ENCODE measurements at regions not wholly inside any gene's neighbourhood (a gene's known extent, or its start where the extent isn't known, plus 50 kb on each side); places are given as distances from the start of the nearest gene placed in this dataset.
"Not testable (repeated sequence)": the region's sequence is repeated elsewhere in the genome, so short reads cannot be mapped to it uniquely, and the experiment has no call there.

DNA sequence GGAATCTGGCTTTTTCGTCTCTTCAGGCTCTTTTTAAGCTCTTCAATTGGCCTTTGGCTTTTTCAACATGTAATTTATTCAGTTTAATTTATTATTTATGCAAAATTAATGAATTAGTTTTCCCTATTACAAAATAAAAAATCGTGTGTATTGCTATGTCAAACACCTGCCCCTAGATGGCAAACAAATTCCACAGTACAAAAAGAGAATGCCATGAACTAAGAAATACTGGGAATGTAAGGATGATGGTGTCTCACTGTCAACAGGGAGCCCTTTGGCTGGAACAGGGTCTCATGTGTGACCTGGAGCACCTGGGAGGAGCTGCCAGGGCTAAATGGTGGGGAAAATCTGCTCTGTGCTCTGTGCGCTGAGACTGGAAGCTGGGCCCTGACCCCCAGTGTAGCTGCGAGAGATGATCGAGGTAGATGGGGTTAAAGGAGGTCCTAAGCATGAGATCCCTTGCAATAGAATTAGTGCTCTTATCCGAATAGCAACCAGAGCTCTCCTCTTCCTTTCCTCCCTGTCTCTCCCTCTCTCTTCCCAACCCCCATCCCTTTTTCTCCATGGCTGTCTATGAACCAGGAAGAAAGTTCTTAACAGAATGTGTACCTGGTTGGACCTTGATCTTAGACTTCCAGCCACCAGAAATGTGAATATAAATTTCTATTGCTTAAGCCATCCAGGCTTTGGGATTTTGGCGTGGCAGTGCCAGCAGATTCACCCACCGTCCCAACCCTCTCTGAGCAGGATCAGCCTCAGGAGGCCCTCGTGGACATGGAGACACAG, 1183.5 kb downstream of the RPIA start:
- DNase-seq (ENCODE audit: low spot score) = not testable (repeated sequence)

DNA sequence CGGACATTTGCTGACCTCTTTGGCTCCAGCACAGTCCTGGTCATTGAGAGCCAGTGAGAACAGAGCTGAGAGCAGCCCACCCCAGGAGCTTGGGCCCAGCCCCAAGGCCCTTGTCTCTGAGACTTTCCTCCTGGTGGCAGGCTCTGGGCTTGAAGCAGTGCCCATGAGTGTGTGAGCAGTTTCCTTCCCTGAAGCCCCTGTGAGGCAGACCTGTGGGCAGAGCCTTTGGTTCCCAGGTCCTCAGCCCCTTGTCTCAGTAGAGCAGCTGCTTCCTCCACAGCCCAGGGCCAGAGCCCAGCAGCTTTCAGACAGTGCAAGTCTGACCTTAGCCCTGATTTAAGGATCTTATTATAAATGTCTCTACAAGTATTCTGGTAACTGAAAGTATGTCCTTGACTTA, 1185.0 kb downstream of the RPIA start:
- not testable (repeated sequence) for DNase-seq (ENCODE audit: low spot score)

DNA sequence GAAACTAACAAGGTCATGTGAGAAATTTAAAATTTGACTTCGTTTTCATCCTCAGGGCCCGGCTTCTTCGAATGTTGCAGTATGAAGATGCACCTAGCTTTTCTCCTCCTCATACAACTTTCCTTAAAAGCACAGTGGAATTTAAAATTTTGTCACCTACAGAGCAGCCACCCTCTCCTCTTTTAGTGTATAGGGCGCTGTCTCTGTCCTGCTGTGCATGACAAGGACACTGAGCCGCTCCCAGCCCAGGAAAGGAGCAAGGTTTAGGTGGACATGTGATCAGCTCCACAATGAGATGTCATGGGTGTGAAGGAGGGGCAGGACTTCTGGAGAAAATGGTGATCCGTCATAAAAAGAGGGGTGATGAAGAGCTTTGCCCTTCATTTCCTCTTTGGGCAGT, 1185.4 kb downstream of the RPIA start:
- DNase-seq (ENCODE audit: low spot score) = not testable (repeated sequence)

DNA sequence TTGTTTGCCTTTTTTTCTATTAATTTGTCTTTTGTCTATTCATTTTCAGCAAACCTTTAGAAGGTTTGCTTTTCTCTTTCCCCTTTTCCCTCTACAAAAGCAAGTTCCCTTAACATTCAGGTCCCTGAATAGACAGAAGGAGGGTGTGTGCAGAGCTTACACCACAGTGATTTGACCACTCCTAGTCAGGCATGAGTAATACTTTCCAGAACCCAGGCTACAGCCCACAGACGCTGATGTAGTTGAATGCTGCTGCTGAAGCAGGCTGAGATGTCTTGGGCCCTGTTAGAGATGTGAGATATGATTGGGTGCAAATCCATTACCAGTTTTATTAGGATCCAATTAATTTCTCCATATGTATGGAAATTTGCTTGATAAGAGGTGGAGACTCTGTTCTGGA, 1191.4 kb downstream of the RPIA start:
- not testable (repeated sequence) for DNase-seq (ENCODE audit: low spot score)

DNA sequence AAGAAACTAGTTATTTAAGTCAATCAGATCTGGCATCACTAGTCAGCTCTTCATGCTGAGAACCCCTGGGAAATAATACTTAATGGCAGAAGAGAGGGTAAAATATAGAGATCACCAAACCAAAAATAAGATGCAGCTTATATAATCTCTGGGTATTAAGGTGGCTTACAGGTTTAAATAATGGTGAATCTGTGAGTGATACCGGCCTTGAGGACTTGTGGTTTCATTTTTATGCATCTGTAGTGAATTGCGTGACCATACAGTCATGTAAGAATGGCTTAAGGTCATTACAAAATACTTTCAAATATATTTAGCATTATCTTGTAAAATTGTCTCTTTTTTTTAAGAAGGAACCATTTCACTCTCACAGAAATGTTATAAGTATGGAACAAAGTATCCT, 1192.2 kb downstream of the RPIA start:
- DNase-seq (ENCODE audit: low spot score) = not testable (repeated sequence)

DNA sequence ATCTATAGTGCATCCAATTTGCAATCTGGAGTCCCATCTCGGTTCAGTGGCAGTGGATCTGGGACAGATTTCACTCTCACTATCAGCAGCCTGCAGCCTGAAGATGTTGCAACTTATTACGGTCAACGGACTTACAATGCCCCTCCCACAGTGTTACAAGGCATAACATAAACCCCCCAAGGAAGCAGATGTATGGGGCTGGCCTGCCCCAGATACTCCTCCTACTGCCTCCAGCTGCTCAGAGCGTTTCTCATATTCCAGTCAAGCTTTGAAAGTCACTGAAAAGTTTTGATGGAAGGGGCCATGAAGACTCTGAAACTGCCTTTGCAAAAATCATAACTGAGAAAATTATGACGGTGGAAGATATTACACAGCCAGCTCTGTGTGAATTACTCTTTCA, 1193.6 kb downstream of the RPIA start:
- not testable (repeated sequence) for DNase-seq (ENCODE audit: low spot score)

DNA sequence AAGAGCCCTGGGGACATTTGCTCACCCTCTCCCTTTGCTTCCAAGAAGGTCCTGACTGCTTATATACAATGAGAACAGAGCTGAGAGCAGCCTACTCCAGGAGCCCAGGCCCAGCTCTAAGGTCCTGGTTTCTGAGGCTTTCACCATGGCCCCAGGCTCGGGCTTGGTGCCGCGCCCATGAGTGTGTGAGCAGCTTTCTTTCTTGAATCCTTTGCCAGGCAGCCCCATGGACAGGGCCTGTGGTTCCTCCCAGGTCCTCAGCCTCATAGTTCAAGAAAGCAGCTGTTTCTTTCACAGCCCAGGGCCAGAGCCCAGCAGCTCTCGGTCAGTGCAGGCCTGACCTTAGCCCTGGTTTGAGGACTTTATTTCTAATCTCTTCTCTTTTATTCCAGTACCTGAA, 1197.2 kb downstream of the RPIA start:
- not testable (repeated sequence) for DNase-seq (ENCODE audit: low spot score)

DNA sequence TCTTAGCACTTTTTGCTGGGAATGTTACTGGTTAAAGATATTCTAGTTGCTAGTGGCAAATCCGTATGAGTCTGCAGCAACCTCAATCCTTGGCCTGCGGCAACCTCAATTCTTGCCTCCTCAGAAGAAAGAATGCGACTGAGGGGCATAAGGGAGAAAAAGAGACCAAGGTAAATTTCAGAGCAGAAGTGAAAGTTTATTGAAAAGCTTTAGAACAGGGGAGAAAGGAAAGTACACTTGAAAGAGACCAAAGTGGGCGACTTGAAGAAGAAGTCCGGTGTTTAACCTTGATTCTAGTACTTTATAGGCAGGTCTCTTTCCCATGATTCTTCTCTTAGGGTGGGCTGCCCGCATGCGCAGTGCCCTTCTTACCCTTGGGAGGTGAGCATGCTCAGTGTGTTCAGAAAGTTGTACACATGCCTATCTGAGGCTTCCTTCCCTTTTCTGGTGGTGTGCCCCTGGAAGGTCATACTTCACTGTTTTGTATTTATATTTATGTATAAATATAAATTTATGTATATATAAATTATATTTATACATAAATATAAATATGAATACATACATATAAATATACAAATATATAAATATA, 1198.8 kb downstream of the RPIA start:
- DNase-seq (ENCODE audit: low spot score) = not testable (repeated sequence)

DNA sequence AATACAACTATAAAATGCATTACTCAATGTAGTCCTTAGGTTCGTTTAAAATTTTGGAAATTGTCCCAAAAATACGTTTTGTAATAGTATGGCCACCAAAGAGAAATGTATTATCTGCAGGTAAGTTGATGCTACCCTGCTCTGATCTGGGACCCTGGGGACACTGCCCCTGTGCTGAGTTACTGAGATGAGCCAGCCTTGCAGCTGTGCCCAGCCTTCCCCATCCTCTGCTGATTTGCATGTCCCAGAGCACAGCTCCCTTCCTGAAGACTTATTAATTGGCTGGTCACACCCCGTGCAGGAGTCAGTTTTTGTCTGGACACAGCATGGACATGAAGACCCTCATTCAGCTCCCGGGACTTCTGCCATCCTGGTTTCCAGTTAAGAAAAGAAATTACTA, 1203.5 kb downstream of the RPIA start:
- DNase-seq (ENCODE audit: low spot score) = not testable (repeated sequence)

DNA sequence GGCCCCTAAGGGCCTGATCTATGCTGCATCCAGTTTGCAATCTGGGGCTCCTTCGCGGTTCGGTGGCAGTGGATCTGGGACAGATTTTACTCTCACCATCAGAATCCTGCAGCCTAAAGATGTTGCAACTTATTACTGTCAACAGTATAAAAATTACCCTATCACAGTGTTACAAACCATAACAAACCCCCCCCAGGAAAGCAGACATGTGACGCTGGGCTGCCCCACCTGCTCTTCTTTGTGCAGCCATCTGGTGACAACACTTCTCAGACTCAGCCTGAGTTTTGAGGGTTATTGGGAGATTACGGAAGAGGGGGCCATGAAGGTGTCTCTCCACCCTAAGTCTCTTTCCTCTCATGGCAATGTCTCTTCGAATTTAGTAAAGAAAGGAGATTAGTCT, 1204.2 kb downstream of the RPIA start:
- DNase-seq (ENCODE audit: low spot score) = not testable (repeated sequence)

DNA sequence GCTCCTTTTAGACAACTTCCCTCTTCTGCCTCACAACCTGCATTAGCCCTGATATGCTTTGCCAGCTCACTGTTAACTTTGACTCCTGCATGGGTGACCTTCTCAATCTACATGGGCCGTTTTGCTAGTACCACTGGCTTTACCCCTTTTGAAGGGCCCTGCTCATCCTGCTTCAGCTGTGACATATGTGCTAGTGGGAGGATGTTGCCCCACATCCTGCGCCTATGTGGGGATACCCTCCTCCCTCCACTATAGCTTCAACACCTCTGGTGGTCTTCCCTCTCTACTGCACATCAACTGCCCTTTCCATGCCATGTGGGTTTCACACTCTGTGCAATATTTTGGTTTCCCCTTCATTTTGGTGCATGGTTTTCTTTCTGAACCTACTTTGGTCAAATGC, 1235.5 kb downstream of the RPIA start:
- DNase-seq (ENCODE audit: low spot score) = not testable (repeated sequence)

DNA sequence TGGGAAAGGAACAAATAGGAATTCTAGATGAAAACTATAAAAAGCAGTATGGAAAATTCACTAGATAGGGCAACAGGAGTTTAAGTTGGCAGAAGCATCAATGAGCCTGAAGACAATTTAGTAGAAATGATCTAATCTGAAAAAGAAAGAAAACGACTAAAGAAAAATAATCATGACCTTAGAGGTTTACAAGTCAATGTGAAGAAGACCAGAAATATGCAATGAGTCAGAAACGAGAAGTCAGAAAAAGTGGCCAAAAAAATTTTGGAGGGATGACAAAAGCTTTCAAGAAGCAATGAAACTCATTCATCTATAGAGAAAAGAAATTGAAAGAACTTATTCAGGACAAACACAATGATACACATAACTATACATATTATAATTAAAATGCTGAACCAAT, 1244.0 kb downstream of the RPIA start:
- not testable (repeated sequence) for DNase-seq (ENCODE audit: low spot score)

DNA sequence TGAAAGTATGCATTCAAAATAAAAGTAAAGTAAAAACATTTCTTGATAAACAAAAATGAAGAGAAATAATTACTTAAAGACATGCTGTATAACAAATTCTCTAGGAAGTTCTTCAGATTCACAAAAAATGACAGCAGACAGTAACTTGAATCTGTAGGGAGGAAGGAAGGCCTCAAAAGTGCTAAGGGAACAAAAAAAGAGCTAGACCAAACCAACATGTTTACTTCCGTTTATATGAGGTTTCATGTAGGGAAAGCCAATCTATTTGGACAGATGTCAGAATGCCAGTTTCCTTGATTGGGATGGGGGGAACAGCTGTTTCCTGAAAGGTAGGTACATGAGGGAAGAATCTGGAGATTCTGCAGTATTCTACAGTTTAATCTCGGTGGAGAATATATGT, 1244.5 kb downstream of the RPIA start:
- not testable (repeated sequence) for DNase-seq (ENCODE audit: low spot score)

DNA sequence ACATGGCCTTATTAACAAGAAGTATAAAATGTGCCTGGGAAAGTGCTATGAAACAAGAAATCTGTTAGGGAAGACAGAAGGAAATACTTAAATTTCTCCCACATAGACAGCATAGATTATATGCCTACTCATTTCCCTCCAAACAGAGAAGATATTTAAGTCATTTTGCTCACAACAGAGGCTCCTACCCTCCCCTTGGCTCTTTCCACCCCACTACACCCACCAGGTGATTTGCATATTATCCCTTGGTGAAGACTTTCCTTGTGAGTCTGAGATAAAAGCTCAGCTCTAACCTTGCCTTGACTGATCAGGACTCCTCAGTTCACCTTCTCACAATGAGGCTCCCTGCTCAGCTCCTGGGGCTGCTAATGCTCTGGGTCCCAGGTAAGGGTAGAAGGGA, 1245.1 kb downstream of the RPIA start:
- DNase-seq (ENCODE audit: low spot score) = not testable (repeated sequence)

DNA sequence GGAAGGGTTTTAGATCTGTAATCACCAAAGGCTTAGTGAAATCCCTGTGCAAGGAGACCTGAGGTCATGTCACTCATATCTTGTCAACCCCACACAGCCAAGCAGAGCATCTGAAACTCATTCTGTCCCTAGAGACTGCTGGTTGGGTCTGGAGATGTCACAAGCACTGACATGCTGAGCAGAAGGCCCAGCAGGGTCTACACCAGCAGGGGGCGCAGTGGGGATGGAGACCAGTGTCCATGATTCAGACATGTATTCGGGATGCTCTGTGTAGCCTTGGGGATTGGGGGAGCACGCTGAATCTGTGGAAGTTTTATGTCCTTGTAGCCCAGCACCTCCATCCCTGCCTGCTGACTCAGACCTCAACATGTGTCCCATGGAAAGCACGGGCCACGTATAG, 1247.3 kb downstream of the RPIA start:
- not testable (repeated sequence) for DNase-seq (ENCODE audit: low spot score)

DNA sequence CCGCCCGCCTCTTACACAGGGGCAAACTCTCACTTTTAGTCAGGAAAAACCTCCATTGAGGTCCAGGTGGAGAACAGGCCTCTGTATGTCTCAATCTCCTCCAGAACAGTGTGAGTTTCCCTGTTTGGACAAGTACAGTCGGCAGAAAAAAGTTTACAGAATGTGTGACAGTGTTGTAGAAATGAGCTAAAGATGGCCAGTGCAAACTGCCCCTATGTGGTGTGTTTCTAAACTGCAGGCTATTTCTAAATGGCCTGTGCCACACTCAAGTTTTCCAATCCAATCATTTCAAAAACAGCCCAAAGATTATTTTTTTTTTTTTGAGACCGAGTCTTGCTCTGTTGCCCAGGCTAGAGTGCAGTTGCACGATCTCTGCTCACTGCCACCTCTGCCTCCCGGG, 1252.8 kb downstream of the RPIA start:
- not testable (repeated sequence) for DNase-seq (ENCODE audit: low spot score)

DNA sequence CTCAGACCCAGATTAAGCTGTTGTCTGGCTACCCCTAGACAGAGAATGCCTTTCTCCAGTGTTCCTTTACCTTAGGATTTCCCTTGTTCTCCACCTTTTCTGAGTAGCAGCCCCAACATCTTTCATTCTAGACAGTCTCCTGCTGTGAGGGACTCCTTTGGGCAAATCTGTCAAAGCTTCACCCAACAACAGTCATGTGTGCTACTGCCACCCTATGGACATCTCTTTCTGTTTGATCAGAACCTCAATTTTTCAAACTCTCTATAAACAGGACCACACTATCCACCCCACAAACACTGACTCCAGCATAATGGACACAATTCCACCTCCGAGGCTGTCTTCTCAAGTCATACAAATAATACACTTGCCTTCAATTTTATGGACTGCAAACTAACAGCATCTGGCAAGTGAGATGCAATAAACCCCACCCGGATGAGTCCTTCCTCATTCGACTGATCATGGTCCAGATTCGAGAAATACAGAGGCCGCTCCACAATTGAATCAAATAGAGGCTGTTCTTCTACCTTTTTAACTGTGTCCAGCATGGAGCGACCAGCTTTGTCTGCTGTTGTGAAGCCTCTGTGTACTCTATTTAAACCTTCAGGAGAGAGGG, 1253.6 kb downstream of the RPIA start:
- DNase-seq (ENCODE audit: low spot score) = not testable (repeated sequence)

DNA sequence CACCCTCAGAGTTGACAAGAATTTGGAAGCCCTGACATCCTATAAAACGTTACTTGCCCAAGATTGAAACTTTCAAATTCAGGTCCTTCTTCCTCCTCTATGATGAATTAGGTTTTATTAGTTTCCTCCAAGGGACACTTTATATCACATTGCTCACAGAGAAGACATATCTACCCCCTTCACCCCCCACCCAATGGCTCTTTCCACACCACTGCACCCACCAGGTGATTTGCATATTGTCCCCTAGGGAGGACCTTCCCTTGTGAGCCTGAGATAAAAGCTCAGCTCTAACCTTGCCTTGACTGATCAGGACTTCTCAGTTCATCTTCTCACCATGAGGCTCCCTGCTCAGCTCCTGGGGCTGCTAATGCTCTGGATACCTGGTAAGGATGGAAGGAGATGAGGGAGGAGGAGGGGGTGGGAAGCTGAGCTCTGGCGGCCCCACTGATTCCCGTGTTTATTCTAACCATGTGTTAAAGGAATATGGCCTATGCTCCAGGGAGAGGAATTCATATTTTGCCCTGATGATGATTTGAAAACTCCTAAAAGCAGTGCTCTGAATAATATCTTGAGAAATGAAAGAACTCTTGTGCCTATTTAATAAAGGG, 1255.8 kb downstream of the RPIA start:
- not testable (repeated sequence) for DNase-seq (ENCODE audit: low spot score)

DNA sequence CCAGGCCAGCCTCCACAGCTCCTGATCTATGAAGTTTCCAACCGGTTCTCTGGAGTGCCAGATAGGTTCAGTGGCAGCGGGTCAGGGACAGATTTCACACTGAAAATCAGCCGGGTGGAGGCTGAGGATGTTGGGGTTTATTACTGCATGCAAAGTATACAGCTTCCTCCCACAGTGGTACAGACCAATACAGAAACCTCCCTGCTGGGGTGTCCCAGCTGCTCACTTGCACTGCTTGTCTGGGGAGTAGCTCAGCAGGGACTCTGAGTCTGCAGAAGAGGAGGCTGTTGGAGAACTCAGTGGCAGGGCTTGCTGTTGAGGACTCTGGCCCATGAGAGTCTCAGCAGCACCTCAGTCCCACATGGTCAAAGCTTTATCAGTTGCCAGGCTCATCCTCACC, 1256.6 kb downstream of the RPIA start:
- not testable (repeated sequence) for DNase-seq (ENCODE audit: low spot score)

DNA sequence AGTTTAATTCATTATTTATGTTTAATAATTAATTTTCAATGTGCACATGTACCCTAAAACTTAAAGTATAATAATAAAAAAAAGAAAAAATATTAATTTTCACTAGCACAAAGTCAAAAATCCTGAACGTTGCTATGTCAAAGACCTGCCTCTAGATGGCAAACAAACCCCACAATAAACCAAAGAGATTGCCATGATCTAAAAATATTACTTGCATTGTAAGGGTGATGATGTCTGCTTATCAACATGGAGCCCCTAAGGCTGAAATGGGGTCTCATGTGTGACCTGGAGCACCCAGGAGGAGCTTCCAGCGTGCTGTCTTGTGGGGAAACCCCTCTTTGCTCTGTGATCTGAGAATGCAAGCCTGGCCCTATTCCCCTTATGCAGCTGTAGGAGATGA, 1259.3 kb downstream of the RPIA start:
- DNase-seq (ENCODE audit: low spot score) = not testable (repeated sequence)

DNA sequence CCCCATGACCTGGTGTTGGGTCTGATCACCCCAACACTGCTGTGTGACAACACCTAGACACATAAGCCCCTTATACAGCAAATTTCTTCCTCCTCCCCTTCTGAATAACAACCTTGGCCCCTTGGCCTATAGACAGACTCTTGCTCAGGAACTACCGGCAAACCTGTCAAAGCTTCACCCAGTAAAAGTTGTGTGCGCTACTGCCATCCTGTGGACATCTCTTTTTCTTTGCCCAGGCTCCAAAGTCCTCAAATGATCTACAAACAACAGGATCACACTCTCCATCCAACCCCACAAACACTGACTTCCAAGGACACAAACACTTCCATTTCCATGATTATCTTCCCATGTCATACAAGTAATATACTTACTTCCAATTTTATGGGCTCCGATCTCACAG, 1265.8 kb downstream of the RPIA start:
- not testable (repeated sequence) for DNase-seq (ENCODE audit: low spot score)

DNA sequence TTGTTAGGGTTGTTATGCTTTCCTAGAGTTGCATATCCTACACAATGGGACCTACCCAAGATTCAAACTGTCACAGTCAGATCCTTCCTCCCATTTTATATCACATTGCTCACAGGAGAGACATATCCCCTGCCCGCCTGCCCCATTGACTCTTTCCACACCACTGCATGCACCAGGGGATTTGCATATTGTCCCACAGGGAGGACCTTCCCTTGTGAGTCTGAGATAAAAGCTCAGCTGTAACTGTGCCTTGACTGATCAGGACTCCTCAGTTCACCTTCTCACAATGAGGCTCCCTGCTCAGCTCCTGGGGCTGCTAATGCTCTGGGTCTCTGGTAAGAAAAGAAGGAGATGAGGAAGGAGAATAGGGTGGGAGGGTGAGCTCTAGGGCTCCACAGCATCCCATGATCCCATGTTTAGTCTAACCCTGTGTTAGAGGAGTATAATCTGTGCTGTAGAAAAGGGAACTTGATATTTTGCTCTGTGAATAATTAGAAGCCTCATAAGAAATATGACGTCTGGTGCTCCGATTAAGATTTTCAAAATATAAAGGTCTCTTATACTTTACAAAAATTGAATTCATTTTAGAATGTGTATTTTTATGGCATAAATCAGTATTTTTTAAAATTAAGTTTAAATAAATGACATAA, 1268.4 kb downstream of the RPIA start:
- DNase-seq (ENCODE audit: low spot score) = not testable (repeated sequence)

Data from ureter (tissue), 1 donor.